Vagina (tissue), 2 donors: ENCODE measurements at regions not wholly inside any gene's neighbourhood (a gene's known extent, or its start where the extent isn't known, plus 50 kb on each side); places are given as distances from the start of the nearest gene placed in this dataset.

Source experiments
- CTCF ChIP-seq, 3 experiments: fragments of 450-650 bp in 2 of 3; fragments of 200-600 bp in 1 of 3; sonication (generic) in 1 of 3; IDR thresholded peaks; one replicate each; pipeline ENCODE4 v1.5.1; 2017 to 2019; ENCODE audit warnings: antibody characterized with exemption in 3 of 3, mild to moderate bottlenecking in 2 of 3, moderate library complexity in 2 of 3
- POLR2A ChIP-seq, 2 donors: fragments of 450-650 bp; IDR thresholded peaks; one replicate each; pipeline ENCODE4 v1.6.1; 2017; ENCODE audit warnings: antibody characterized with exemption in 2 of 2, mild to moderate bottlenecking in 2 of 2, moderate library complexity in 2 of 2

GRCh38 chr3:96190024-96190616 is 624.3 kb upstream of the EPHA6 start:
- TF ChIP-seq CTCF (IDR thresholded peaks at IDR 0.05) (no peak), POLR2A (IDR thresholded peaks at IDR 0.05) (no peak)
